ENCODE measurements at regions not wholly inside any gene's neighbourhood (a gene's known extent, or its start where the extent isn't known, plus 50 kb on each side); places are given as distances from the start of the nearest gene placed in this dataset.

- DNase-seq, result no peak
Measured at GRCh38 chr10:29850371-29850770, 209.0 kb downstream of the JCAD start.

- no peak for DNase-seq
Measured at GRCh38 chr10:29849886-29850285, 209.5 kb downstream of the JCAD start.

- DNase-seq, result no peak
Measured at GRCh38 chr10:29849126-29849833, 210.1 kb downstream of the JCAD start.

GRCh38 chr10:29846881-29847280, 212.1 kb upstream of the SVIL start:
- DNase-seq, result no peak

- no peak for DNase-seq
Measured at GRCh38 chr10:29845166-29845565, 210.4 kb upstream of the SVIL start.

GRCh38 chr10:29843143-29843542, 208.4 kb upstream of the SVIL start:
- no peak for DNase-seq

- DNase-seq, result no peak
Measured at GRCh38 chr10:29841724-29842649, 207.2 kb upstream of the SVIL start.

GRCh38 chr10:29840516-29841276, 205.9 kb upstream of the SVIL start:
- no peak for DNase-seq

- DNase-seq, result no peak
Measured at GRCh38 chr10:29839826-29840515, 205.2 kb upstream of the SVIL start.

GRCh38 chr10:29838539-29838938, 203.8 kb upstream of the SVIL start:
- no peak for DNase-seq

GRCh38 chr10:29837586-29837985, 202.8 kb upstream of the SVIL start:
- no peak for DNase-seq

GRCh38 chr10:29836396-29836795, 201.6 kb upstream of the SVIL start:
- DNase-seq, result no peak

GRCh38 chr10:29835055-29835454, 200.3 kb upstream of the SVIL start:
- DNase-seq, result no peak

GRCh38 chr10:29830531-29831512, 196.1 kb upstream of the SVIL start:
- DNase-seq, result no peak

GRCh38 chr10:29829776-29830175, 195.0 kb upstream of the SVIL start:
- no peak for DNase-seq

GRCh38 chr10:29828956-29829355, 194.2 kb upstream of the SVIL start:
- no peak for DNase-seq

GRCh38 chr10:29828440-29828894, 193.7 kb upstream of the SVIL start:
- no peak for DNase-seq

- no peak for DNase-seq
Measured at GRCh38 chr10:29827512-29827911, 192.7 kb upstream of the SVIL start.

GRCh38 chr10:29826801-29827450, 192.2 kb upstream of the SVIL start:
- no peak for DNase-seq

- DNase-seq, result no peak
Measured at GRCh38 chr10:29826221-29826620, 191.4 kb upstream of the SVIL start.

- DNase-seq, result no peak
Measured at GRCh38 chr10:29823553-29824080, 188.8 kb upstream of the SVIL start.
